ENCODE measurements at regions not wholly inside any gene's neighbourhood (a gene's known extent, or its start where the extent isn't known, plus 50 kb on each side); places are given as distances from the start of the nearest gene placed in this dataset.

DNA sequence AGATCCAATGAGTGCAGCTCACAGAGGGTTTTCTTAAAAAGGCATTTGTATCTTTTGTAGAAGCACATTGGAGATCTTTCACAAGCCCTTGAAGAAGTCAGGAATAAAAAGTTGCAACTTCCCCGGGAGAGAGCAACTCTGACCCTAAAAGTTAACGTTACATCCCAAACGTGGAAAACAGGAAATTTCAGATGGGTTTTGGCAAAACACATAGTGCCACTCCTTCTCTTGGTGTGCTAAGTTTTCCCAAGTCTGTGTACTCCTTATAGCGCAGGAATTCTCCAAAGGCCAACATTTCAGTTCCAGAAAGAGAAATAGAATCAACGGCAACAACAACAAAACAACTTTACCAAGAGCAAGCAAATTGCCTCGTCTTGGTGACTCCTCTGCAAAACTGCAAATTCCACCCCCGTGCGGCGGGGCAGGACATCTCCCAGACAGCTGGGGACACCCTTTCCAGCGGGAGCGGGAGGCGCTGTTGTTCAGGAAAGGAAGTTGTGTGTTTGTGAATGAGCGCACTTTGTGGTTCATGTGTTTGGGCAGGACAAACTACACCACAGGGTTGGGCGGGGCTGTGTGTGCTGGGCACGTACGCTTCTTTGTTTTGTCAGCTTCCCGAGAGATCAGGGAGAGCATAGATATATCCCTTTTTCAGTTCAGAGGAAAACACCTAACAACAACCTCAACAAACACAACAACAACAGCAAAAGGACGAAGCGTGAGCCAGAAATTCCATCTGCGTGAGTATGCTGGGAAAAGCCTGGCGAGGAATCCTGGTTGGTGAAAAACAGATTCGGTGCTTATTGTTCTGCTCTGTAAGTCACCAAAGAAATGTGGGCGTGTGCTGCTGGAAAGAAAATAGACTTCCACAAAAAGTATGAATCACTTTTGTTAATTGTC lies 294.7 kb upstream of the PITRM1 start:
- DNase-seq (ENCODE audit: low read depth in 2 of 2): peak; percentile 86 to 87

DNA sequence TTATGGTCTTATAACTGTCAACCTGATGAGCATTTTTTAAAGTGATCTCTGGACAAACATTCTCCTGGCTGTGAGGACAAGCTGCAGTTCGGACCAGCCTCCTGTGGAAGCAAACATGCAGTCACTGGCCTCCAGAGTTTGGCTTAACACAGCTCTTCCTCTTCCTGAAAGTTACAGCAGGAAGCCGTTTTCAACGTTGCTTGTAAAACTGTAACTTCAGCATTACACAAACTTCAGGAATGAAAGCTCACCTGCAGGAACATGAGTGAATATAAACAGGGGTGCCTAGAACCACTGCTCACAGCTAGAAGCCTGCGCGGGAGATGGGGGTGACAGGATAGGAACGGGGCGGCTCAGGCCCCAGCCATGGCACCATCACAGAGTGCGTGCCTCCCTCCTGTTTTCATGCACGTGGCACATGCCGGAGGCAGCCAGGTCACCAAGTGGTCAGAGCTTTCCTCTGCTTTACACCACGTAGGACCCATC lies 292.9 kb upstream of the PITRM1 start:
- no peak for DNase-seq (ENCODE audit: low read depth in 2 of 2)

DNA sequence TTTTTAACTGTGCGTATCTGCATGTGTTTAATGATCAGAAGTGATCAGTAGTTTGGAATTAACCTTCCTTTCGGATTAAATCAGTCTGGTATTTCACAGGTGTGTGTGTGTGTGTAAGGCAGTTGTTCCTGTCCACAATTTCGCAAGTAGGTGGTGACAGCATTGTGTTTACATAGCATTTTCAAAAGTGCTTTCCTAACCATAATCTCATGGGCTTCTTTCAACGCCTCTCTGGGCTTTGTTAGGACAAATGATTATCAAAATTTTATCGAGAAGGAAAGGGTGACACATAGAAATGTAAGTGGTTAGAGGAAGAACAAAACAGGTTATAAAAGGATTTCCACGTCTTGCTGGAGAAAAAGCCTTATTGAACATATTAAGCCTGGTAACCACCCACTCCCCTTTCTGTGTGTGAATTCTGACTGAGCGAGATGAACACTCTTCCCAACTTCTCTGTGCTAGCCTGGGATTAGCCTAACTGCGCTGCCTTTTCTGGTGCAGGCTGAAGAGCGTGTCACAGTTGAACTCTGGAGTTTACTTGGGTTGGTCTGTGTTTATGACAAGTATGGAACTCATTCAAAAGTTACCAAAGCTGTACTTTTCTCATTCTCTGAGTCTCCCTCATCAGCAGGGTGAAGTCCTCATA lies 292.3 kb upstream of the PITRM1 start:
- no peak for DNase-seq (ENCODE audit: low read depth in 2 of 2)

GRCh38 chr10:3460420-3461128 lies 288.0 kb upstream of the PITRM1 start:
- DNase-seq (ENCODE audit: low read depth in 2 of 2): no peak

GRCh38 chr10:3455385-3456334 lies 283.1 kb upstream of the PITRM1 start:
- peak in 1 of 2 experiments; percentile 72 for DNase-seq (ENCODE audit: low read depth in 2 of 2)

GRCh38 chr10:3452683-3453361 lies 280.2 kb upstream of the PITRM1 start:
- peak; percentile 82 for DNase-seq (ENCODE audit: low read depth in 2 of 2)

DNA sequence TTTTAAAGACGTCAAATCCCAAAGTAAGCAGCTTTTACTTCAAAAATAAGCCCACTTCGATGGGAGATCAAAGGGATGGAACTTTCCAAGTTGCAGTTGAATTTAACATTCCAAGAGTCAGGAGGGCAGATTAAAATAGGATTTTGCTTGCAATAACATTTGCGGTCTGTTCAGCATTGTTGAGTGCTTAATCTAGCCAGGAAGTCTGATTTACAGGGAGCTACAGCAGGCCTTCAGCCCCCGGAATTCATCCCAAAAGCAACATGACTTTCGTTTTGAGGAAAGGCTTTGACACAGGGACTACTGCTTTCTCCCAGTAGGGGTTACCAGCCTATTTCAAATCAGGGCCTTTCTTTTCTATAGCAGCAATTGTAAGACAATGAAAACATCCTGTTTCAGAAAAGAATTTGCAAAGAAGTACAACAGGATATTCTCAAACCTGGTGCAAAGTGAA lies 279.6 kb upstream of the PITRM1 start:
- DNase-seq (ENCODE audit: low read depth in 2 of 2): peak; percentile 93 to 94

DNA sequence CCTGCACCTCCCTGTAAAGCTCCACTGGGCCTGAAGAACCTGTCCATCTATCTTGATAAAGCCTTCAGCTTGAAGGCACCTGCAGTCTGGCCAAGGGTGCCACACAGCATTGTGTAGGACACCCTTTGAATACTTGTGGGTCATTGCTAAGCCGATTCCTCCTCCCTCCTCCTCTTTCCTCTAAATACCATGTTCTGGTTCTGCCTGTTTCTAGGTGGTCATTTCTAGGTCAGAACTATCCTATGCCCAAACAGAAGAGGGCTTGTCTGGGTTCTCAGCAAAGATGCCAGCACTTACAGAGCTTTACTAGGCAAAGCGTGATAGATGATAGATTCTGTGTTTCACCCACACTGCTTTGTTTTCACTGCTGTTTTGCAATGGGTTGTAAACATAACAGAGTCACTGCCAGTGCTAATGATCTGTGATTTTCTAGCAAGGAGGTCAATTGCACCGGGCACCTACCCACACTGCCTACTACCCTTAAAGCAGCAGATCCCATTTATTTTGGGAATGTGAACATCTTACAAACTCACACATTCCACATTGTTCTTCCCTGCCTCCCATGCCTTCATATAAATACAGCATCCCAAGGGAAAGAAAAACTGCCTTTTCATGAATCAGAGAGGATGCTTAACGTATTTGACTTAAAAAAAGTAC lies 279.1 kb upstream of the PITRM1 start:
- DNase-seq (ENCODE audit: low read depth in 2 of 2): no peak

DNA sequence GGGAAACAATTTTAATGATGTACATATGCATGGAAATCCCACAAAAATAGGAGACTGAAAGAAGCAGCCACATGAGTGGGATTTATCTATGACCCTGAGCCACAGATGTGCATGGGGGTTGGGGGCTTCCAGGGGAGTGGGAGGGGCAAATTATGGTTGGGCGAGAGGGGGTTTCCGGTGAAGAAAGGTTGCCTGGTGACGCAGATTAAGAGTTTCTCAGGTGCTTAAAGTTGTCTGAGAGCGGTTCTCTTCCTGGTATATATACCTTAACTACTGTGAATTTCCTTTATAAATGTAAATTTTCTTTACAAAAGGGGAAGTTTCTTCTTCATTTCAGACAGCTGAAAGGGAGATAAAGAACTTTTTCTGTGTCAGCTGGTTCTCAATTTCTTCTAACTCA lies 273.6 kb upstream of the PITRM1 start:
- DNase-seq (ENCODE audit: low read depth in 2 of 2): no peak

- DNase-seq (ENCODE audit: low read depth in 2 of 2): no peak
Measured at GRCh38 chr10:3445648-3446047, 273.1 kb upstream of the PITRM1 start.

- DNase-seq (ENCODE audit: low read depth in 2 of 2): no peak
Measured at GRCh38 chr10:3442451-3442990, 269.9 kb upstream of the PITRM1 start.

- no peak for DNase-seq (ENCODE audit: low read depth in 2 of 2)
Measured at GRCh38 chr10:3439183-3439582, 266.6 kb upstream of the PITRM1 start.

GRCh38 chr10:3438606-3439005 lies 266.0 kb upstream of the PITRM1 start:
- DNase-seq (ENCODE audit: low read depth in 2 of 2): no peak

- DNase-seq (ENCODE audit: low read depth in 2 of 2): no peak
Measured at GRCh38 chr10:3435671-3436070, 263.1 kb upstream of the PITRM1 start.

GRCh38 chr10:3433988-3434387 lies 261.4 kb upstream of the PITRM1 start:
- DNase-seq (ENCODE audit: low read depth in 2 of 2): no peak

DNA sequence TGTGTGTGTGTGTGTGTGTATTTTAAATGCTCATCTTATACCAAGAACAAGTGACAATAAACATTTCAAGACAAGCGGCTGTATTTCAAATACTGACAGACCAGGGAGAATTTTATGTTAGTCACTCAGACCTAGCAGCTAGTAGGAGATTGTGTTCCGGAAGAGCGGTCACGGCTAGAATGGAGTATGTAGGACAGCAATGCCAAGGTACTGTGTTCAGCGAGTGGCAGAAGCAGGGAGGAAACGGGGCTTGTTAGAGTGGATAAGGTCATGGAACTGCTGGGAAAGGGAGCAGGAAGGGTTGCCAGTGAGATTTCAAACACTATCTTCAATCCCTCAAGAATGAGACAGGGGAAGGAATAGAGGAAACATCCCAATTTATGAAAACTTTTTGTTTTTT lies 260.5 kb upstream of the PITRM1 start:
- no peak for DNase-seq (ENCODE audit: low read depth in 2 of 2)

- DNase-seq (ENCODE audit: low read depth in 2 of 2): no peak
Measured at GRCh38 chr10:3432081-3432825, 259.7 kb upstream of the PITRM1 start.

- DNase-seq (ENCODE audit: low read depth in 2 of 2): no peak
Measured at GRCh38 chr10:3430501-3430900, 257.9 kb upstream of the PITRM1 start.

DNA sequence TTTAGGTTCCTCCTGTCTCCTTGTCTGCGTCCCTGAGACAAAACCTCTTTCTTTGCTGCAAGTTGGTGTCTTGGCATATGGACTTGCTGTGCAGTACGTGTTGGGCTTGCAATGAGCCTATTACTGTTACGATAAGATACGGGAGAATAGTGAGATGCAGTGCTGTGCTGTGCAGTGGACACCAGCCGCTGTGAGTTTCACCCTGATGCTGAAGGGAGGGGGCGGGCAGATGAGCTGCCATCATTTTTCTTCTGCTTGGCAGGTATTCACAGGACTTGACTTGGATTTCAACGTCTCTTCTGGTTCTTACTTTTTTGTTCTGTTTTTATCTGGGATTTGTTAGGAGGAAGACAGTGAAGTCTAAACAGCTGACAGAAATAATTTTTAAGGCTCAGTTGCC lies 257.1 kb upstream of the PITRM1 start:
- DNase-seq (ENCODE audit: low read depth in 2 of 2): no peak

All from fibroblast of skin of left biceps (primary cell).